Ishikawa (cell line): ENCODE measurements at regions not wholly inside any gene's neighbourhood (a gene's known extent, or its start where the extent isn't known, plus 50 kb on each side); places are given as distances from the start of the nearest gene placed in this dataset.

Experiments
- EP300 ChIP-seq: IDR thresholded peaks from 2 replicates; pipeline ENCODE4 v1.6.1; 2012; ENCODE audit warnings: borderline replicate concordance
- FOXM1 ChIP-seq: IDR thresholded peaks from 2 replicates; pipeline ENCODE4 v1.6.1; 2012; ENCODE audit warnings: low read depth, borderline replicate concordance
- TAF1 ChIP-seq: IDR thresholded peaks from 2 replicates; pipeline ENCODE4 v1.6.1; 2012; ENCODE audit warnings: low read depth, mild to moderate bottlenecking
- TCF12 ChIP-seq: IDR thresholded peaks from 2 replicates; pipeline ENCODE4 v1.6.1; 2012; ENCODE audit warnings: low read depth
- TEAD4 ChIP-seq: IDR thresholded peaks from 2 replicates; pipeline ENCODE4 v1.6.1; 2012
- YY1 ChIP-seq: IDR thresholded peaks from 2 replicates; pipeline ENCODE4 v1.6.1; 2012; ENCODE audit warnings: low read depth
- TF ChIP-seq, protein P1 (sequence below): IDR thresholded peaks from 2 replicates; pipeline ENCODE4 v1.6.1; 2012

GRCh38 chr1:218964471-218965185 lies 209.1 kb upstream of the LYPLAL1 start:
- TF ChIP-seq, protein P1, sequence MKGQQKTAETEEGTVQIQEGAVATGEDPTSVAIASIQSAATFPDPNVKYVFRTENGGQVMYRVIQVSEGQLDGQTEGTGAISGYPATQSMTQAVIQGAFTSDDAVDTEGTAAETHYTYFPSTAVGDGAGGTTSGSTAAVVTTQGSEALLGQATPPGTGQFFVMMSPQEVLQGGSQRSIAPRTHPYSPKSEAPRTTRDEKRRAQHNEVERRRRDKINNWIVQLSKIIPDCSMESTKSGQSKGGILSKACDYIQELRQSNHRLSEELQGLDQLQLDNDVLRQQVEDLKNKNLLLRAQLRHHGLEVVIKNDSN, result no peak
- TF ChIP-seq FOXM1 (no peak), TCF12 (no peak), TEAD4 (no peak), EP300 (no peak), YY1 (no peak), TAF1 (no peak)
